ENCODE measurements at regions not wholly inside any gene's neighbourhood (a gene's known extent, or its start where the extent isn't known, plus 50 kb on each side); places are given as distances from the start of the nearest gene placed in this dataset.

GRCh38 chr4:115228851-115229250 lies 115.4 kb upstream of the NDST4 start:
- Histone ChIP-seq H3K27ac (replicated peaks; ENCODE audit: low read length) (no peak overlapping the region), H3K9ac (ENCODE audit: low read depth, low read length, poor library complexity) (no peak overlapping the region), H4K91ac (ENCODE audit: low read depth, low read length, poor library complexity) (no peak overlapping the region), H3K4me3 (ENCODE audit: low read length in 2 of 2) (no peak overlapping the region), H4K8ac (ENCODE audit: low read depth, low read length) (no peak overlapping the region), H3K14ac (ENCODE audit: low read length) (no peak overlapping the region), H2AK5ac (ENCODE audit: low read depth, low read length) (no peak overlapping the region), H2BK12ac (ENCODE audit: low read length) (no peak overlapping the region), H3K4ac (ENCODE audit: low read length) (no peak overlapping the region), H2AFZ (ENCODE audit: low read length) (no peak overlapping the region), H3K79me1 (ENCODE audit: low read depth, low read length) (no peaks in the 10 kb centered on the region), H3K27me3 (ENCODE audit: control insufficient read depth in 3 of 3, insufficient read depth in 3 of 3, low read depth in 1 of 3, low read length in 3 of 3) (no peaks in the 10 kb centered on the region), H3K4me1 (ENCODE audit: control insufficient read depth in 2 of 2, insufficient read depth in 1 of 2, low read depth in 1 of 2, low read length in 2 of 2) (peaks cover 2 to 6% of the 10 kb centered on the region in 2 donors), H3K4me2 (ENCODE audit: insufficient read depth, low read length, poor library complexity, severe bottlenecking) (no peak overlapping the region), H3K23ac (ENCODE audit: low read depth, low read length, poor library complexity) (no peak overlapping the region), H2BK120ac (ENCODE audit: low read depth, low read length) (no peak overlapping the region), H2BK15ac (ENCODE audit: low read length) (no peak overlapping the region), H3K36me3 (replicated peaks in 1 of 2; ENCODE audit: control insufficient read depth in 2 of 2, insufficient read depth in 2 of 2, low read length in 2 of 2) (no peaks in the 10 kb centered on the region), H3K18ac (ENCODE audit: low read length) (no peak overlapping the region), H3K9me3 (replicated peaks in 1 of 2; ENCODE audit: control insufficient read depth in 2 of 2, insufficient read depth in 1 of 2, low read depth in 1 of 2, low read length in 2 of 2) (peaks cover 3 to 7% of the 10 kb centered on the region in 2 donors), H2BK5ac (ENCODE audit: low read length) (no peak overlapping the region)
- no CpG with 5 or more reads among the region's 2 CpGs for WGBS, 2 donors (ENCODE audit: extremely low coverage in 2 of 2, insufficient read length in 2 of 2, insufficient replicate concordance in 1 of 2)
- no peak for DNase-seq (ENCODE audit: low spot score)

DNA sequence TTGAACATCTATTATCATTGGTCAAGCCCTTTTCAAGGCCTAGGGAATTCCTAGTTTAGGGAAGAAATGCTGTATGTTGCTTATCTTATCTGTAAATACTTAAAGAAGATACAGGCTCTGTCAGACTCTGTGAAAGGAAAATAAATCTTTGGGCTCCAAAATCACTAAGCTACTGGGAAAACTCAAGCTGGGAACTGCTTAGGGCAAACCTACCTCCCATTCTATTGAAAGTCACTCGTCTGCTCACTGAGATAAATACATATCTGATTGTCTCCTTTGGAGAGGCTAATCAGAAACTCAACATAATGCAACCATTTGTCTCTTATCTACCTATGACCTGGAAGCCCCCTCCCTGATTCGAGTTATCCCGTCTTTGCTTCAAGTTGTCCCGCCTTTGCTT lies 108.6 kb upstream of the NDST4 start:
- Histone ChIP-seq H3K4me3 (ENCODE audit: low read length in 2 of 2) (no peak overlapping the region), H2AK5ac (ENCODE audit: low read depth, low read length) (no peak overlapping the region), H3K27ac (replicated peaks; ENCODE audit: low read length) (no peak overlapping the region), H3K14ac (ENCODE audit: low read length) (no peak overlapping the region), H4K8ac (ENCODE audit: low read depth, low read length) (no peak overlapping the region), H3K18ac (ENCODE audit: low read length) (no peak overlapping the region), H3K23ac (ENCODE audit: low read depth, low read length, poor library complexity) (no peak overlapping the region), H2BK12ac (ENCODE audit: low read length) (no peak overlapping the region), H2BK5ac (ENCODE audit: low read length) (no peak overlapping the region), H3K36me3 (replicated peaks in 1 of 2; ENCODE audit: control insufficient read depth in 2 of 2, insufficient read depth in 2 of 2, low read length in 2 of 2) (no peaks in the 10 kb centered on the region), H2BK15ac (ENCODE audit: low read length) (no peak overlapping the region), H2BK120ac (ENCODE audit: low read depth, low read length) (no peak overlapping the region), H3K9me3 (replicated peaks in 1 of 2; ENCODE audit: control insufficient read depth in 2 of 2, insufficient read depth in 1 of 2, low read depth in 1 of 2, low read length in 2 of 2) (peaks cover 3 to 7% of the 10 kb centered on the region in 2 donors), H2AFZ (ENCODE audit: low read length) (no peak overlapping the region), H3K4me1 (ENCODE audit: control insufficient read depth in 2 of 2, insufficient read depth in 1 of 2, low read depth in 1 of 2, low read length in 2 of 2) (peaks cover 1 to 4% of the 10 kb centered on the region in 2 donors), H3K4ac (ENCODE audit: low read length) (no peak overlapping the region), H3K27me3 (ENCODE audit: control insufficient read depth in 3 of 3, insufficient read depth in 3 of 3, low read depth in 1 of 3, low read length in 3 of 3) (no peaks in the 10 kb centered on the region), H3K79me1 (ENCODE audit: low read depth, low read length) (no peaks in the 10 kb centered on the region), H3K9ac (ENCODE audit: low read depth, low read length, poor library complexity) (no peak overlapping the region), H4K91ac (ENCODE audit: low read depth, low read length, poor library complexity) (no peak overlapping the region), H3K4me2 (ENCODE audit: insufficient read depth, low read length, poor library complexity, severe bottlenecking) (no peak overlapping the region)
- DNase-seq (ENCODE audit: low spot score) = no peak
- WGBS, 2 donors (ENCODE audit: extremely low coverage in 2 of 2, insufficient read length in 2 of 2, insufficient replicate concordance in 1 of 2) = no CpG with 5 or more reads among the region's 4 CpGs

GRCh38 chr4:115219862-115220261 lies 106.4 kb upstream of the NDST4 start:
- H2BK15ac ChIP-seq (ENCODE audit: low read length) = no peak overlapping the region
- H3K27ac ChIP-seq (replicated peaks; ENCODE audit: low read length) = no peak overlapping the region
- no peak for DNase-seq (ENCODE audit: low spot score)

DNA sequence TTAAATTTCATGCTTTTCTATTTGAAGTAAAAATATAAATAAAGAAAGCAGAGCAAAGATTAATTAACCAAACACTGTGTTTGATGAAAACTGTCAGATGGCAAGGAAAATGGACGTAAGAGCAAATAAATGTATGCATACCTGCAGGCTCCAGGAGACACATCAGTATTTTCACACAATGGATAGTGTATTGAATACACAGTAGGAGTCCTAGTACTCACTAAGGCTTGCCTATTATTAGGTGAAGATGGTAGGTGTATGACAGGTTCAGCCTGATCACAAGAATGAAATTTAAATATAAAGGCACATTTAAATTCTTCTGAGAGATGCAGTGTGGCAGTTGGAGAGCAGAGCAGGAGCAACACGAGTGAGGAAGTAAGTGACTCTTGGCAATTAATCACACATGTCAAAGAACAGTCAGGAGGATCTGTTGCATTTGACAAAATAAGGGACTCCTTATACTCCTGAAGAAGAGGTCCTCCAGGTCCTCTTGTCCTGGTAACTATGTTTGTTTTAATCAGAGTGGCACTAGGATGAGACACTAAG lies 106.0 kb upstream of the NDST4 start:
- no peak overlapping the region for H2BK15ac ChIP-seq (ENCODE audit: low read length)
- no peak overlapping the region for H3K18ac ChIP-seq (ENCODE audit: low read length)
- no peak overlapping the region for H3K9ac ChIP-seq (ENCODE audit: low read depth, low read length, poor library complexity)
- H3K4me1 ChIP-seq (ENCODE audit: control insufficient read depth in 2 of 2, insufficient read depth in 1 of 2, low read depth in 1 of 2, low read length in 2 of 2) = peaks cover 1 to 4% of the 10 kb centered on the region in 2 donors
- H2BK12ac ChIP-seq (ENCODE audit: low read length) = no peak overlapping the region
- no peak overlapping the region for H3K27ac ChIP-seq (replicated peaks; ENCODE audit: low read length)
- peaks cover 0 to 1% of the 10 kb centered on the region in 2 donors for H3K9me3 ChIP-seq (replicated peaks in 1 of 2; ENCODE audit: control insufficient read depth in 2 of 2, insufficient read depth in 1 of 2, low read depth in 1 of 2, low read length in 2 of 2)
- H3K27me3 ChIP-seq (ENCODE audit: control insufficient read depth in 3 of 3, insufficient read depth in 3 of 3, low read depth in 1 of 3, low read length in 3 of 3) = no peaks in the 10 kb centered on the region
- H3K4me3 ChIP-seq (ENCODE audit: low read length in 2 of 2) = no peak overlapping the region
- H3K14ac ChIP-seq (ENCODE audit: low read length) = no peak overlapping the region
- H2BK120ac ChIP-seq (ENCODE audit: low read depth, low read length) = no peak overlapping the region
- no peak overlapping the region for H3K4ac ChIP-seq (ENCODE audit: low read length)
- DNase-seq (ENCODE audit: low spot score) = no peak
- H3K36me3 ChIP-seq (replicated peaks in 1 of 2; ENCODE audit: control insufficient read depth in 2 of 2, insufficient read depth in 2 of 2, low read length in 2 of 2) = no peaks in the 10 kb centered on the region
- H2BK5ac ChIP-seq (ENCODE audit: low read length) = no peak overlapping the region
- H4K91ac ChIP-seq (ENCODE audit: low read depth, low read length, poor library complexity) = no peak overlapping the region
- no peaks in the 10 kb centered on the region for H3K79me1 ChIP-seq (ENCODE audit: low read depth, low read length)
- no peak overlapping the region for H3K23ac ChIP-seq (ENCODE audit: low read depth, low read length, poor library complexity)
- no peak overlapping the region for H4K8ac ChIP-seq (ENCODE audit: low read depth, low read length)
- H3K4me2 ChIP-seq (ENCODE audit: insufficient read depth, low read length, poor library complexity, severe bottlenecking) = no peak overlapping the region
- no CpG with 5 or more reads among the region's 2 CpGs for WGBS, 2 donors (ENCODE audit: extremely low coverage in 2 of 2, insufficient read length in 2 of 2, insufficient replicate concordance in 1 of 2)
- no peak overlapping the region for H2AK5ac ChIP-seq (ENCODE audit: low read depth, low read length)
- H2AFZ ChIP-seq (ENCODE audit: low read length) = no peak overlapping the region

More at GRCh38 chr4:115219862-115220261, 106.4 kb upstream of the NDST4 start:
- Histone ChIP-seq H3K36me3 (replicated peaks in 1 of 2; ENCODE audit: control insufficient read depth in 2 of 2, insufficient read depth in 2 of 2, low read length in 2 of 2) (no peaks in the 10 kb centered on the region), H3K23ac (ENCODE audit: low read depth, low read length, poor library complexity) (no peak overlapping the region), H4K8ac (ENCODE audit: low read depth, low read length) (no peak overlapping the region), H3K4ac (ENCODE audit: low read length) (no peak overlapping the region), H2BK120ac (ENCODE audit: low read depth, low read length) (no peak overlapping the region), H3K14ac (ENCODE audit: low read length) (no peak overlapping the region), H2BK5ac (ENCODE audit: low read length) (no peak overlapping the region), H4K91ac (ENCODE audit: low read depth, low read length, poor library complexity) (no peak overlapping the region), H3K79me1 (ENCODE audit: low read depth, low read length) (no peaks in the 10 kb centered on the region), H2AK5ac (ENCODE audit: low read depth, low read length) (no peak overlapping the region), H2AFZ (ENCODE audit: low read length) (no peak overlapping the region), H3K4me2 (ENCODE audit: insufficient read depth, low read length, poor library complexity, severe bottlenecking) (no peak overlapping the region), H3K9ac (ENCODE audit: low read depth, low read length, poor library complexity) (no peak overlapping the region), H3K27me3 (ENCODE audit: control insufficient read depth in 3 of 3, insufficient read depth in 3 of 3, low read depth in 1 of 3, low read length in 3 of 3) (no peaks in the 10 kb centered on the region), H2BK12ac (ENCODE audit: low read length) (no peak overlapping the region), H3K18ac (ENCODE audit: low read length) (no peak overlapping the region), H3K4me3 (ENCODE audit: low read length in 2 of 2) (no peak overlapping the region), H3K9me3 (replicated peaks in 1 of 2; ENCODE audit: control insufficient read depth in 2 of 2, insufficient read depth in 1 of 2, low read depth in 1 of 2, low read length in 2 of 2) (peaks cover 0 to 1% of the 10 kb centered on the region in 2 donors), H3K4me1 (ENCODE audit: control insufficient read depth in 2 of 2, insufficient read depth in 1 of 2, low read depth in 1 of 2, low read length in 2 of 2) (peaks cover 1 to 4% of the 10 kb centered on the region in 2 donors)
- no CpG with 5 or more reads among the region's 1 CpG for WGBS, 2 donors (ENCODE audit: extremely low coverage in 2 of 2, insufficient read length in 2 of 2, insufficient replicate concordance in 1 of 2)

Measured in neuronal stem cell (in vitro differentiated cells).